ENCODE measurements at regions not wholly inside any gene's neighbourhood (a gene's known extent, or its start where the extent isn't known, plus 50 kb on each side); places are given as distances from the start of the nearest gene placed in this dataset.

DNA sequence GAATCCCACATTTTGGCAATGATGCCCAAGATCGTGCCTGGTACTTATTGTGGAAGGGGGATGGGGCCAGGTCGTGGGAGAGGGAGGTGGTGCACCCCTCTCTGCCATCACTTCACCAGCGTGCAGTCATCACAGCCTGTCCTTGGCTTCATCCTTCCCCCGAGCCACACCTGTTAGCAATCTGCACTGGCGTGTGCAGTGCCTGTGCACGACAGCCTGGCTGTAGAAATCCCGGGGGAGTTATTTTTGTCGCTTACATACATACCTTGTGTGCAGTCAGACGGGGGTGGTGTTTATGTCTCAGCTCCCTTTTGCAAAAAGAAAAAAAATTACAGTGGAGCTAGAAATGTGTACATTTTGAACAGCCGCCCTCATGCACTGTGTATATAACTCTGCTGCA, 216.0 kb downstream of the TLE3 start:
- peaks cover 12% of the 10 kb centered on the region for H3K27me3 ChIP-seq (ENCODE audit: control insufficient read depth, extremely low read depth, insufficient read depth, low read length)
- no peak overlapping the region for H2AFZ ChIP-seq (ENCODE audit: control insufficient read depth, low read length)
- no peak for DNase-seq (ENCODE audit: low read depth, low spot score)
- no peak overlapping the region for H3K9ac ChIP-seq (ENCODE audit: control insufficient read depth, extremely low read depth, insufficient read depth, low read length)
- no peaks in the 10 kb centered on the region for H3K79me2 ChIP-seq (ENCODE audit: control insufficient read depth, insufficient read depth, low read length)
- no peak overlapping the region for H3K4me3 ChIP-seq (ENCODE audit: control insufficient read depth in 2 of 3, extremely low read depth in 1 of 3, insufficient read depth in 2 of 3, low read depth in 1 of 3, low read length in 3 of 3)
- no peak overlapping the region for H3K27ac ChIP-seq (ENCODE audit: control insufficient read depth, insufficient read depth, low read length)
- no peak overlapping the region for H3K4me2 ChIP-seq (ENCODE audit: control insufficient read depth, extremely low read depth, insufficient read depth, low read depth, low read length)
- no peaks in the 10 kb centered on the region for H3K36me3 ChIP-seq (ENCODE audit: control insufficient read depth in 2 of 2, extremely low read depth in 1 of 2, insufficient read depth in 2 of 2, low read length in 2 of 2)
- dilution Hi-C loops (cut with MboI; ENCODE audit: extremely low pct_ligation_motif_present, low sequenced_read_pairs), result no loop called here
- no peak for FAIRE-seq
- H3K9me1 ChIP-seq (ENCODE audit: control insufficient read depth, extremely low read depth, insufficient read depth, low read length), result no peaks in the 10 kb centered on the region
- no peak for TF ChIP-seq EZH2 (IDR thresholded peaks at IDR 0.05; ENCODE audit: low read length)
- TF ChIP-seq, protein P1, sequence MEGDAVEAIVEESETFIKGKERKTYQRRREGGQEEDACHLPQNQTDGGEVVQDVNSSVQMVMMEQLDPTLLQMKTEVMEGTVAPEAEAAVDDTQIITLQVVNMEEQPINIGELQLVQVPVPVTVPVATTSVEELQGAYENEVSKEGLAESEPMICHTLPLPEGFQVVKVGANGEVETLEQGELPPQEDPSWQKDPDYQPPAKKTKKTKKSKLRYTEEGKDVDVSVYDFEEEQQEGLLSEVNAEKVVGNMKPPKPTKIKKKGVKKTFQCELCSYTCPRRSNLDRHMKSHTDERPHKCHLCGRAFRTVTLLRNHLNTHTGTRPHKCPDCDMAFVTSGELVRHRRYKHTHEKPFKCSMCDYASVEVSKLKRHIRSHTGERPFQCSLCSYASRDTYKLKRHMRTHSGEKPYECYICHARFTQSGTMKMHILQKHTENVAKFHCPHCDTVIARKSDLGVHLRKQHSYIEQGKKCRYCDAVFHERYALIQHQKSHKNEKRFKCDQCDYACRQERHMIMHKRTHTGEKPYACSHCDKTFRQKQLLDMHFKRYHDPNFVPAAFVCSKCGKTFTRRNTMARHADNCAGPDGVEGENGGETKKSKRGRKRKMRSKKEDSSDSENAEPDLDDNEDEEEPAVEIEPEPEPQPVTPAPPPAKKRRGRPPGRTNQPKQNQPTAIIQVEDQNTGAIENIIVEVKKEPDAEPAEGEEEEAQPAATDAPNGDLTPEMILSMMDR (optimal IDR thresholded peaks at IDR 0.05 in 1 of 3, IDR thresholded peaks at IDR 0.05 in 1 of 3, conservative IDR thresholded peaks at IDR 0.05 in 1 of 3; ENCODE audit: extremely low read depth in 1 of 3, insufficient read depth in 2 of 3, low read length in 3 of 3), result no peak
- H3K9me3 ChIP-seq (ENCODE audit: control insufficient read depth, low read depth, low read length), result peaks cover 2% of the 10 kb centered on the region
- no peaks in the 10 kb centered on the region for H3K4me1 ChIP-seq (ENCODE audit: control insufficient read depth, extremely low read depth, insufficient read depth, low read length)
- no peaks in the 10 kb centered on the region for H4K20me1 ChIP-seq (ENCODE audit: control insufficient read depth, extremely low read depth, insufficient read depth, low read length)

DNA sequence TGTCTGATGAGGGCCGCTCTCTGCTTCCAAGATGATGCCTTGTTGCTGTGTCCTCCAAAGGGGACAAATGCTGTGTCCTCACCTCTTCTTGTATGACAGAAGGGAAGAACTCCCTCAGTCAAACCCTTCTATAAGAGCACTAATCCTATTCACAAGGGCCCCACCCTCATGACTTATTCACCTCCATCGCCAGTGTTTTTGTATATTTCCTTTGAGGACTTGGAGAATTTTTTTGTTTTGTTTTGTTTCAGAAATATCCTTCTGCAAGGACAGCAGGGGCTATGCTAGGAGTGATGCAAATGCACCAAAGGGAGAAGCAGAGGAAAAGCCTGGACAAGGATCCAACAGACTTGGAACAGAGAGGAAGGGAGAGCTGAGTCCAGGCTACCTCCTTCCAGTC, 214.4 kb downstream of the TLE3 start:
- H3K9me3 ChIP-seq (ENCODE audit: control insufficient read depth, low read depth, low read length), result peaks cover 2% of the 10 kb centered on the region
- H3K4me2 ChIP-seq (ENCODE audit: control insufficient read depth, extremely low read depth, insufficient read depth, low read depth, low read length), result no peak overlapping the region
- H3K9me1 ChIP-seq (ENCODE audit: control insufficient read depth, extremely low read depth, insufficient read depth, low read length), result no peaks in the 10 kb centered on the region
- H3K27me3 ChIP-seq (ENCODE audit: control insufficient read depth, extremely low read depth, insufficient read depth, low read length), result peaks cover 16% of the 10 kb centered on the region
- FAIRE-seq (no peak), DNase-seq (ENCODE audit: low read depth, low spot score) (no peak)
- no peak overlapping the region for H2AFZ ChIP-seq (ENCODE audit: control insufficient read depth, low read length)
- H3K4me1 ChIP-seq (ENCODE audit: control insufficient read depth, extremely low read depth, insufficient read depth, low read length), result no peaks in the 10 kb centered on the region
- H4K20me1 ChIP-seq (ENCODE audit: control insufficient read depth, extremely low read depth, insufficient read depth, low read length), result no peaks in the 10 kb centered on the region
- H3K4me3 ChIP-seq (ENCODE audit: control insufficient read depth in 2 of 3, extremely low read depth in 1 of 3, insufficient read depth in 2 of 3, low read depth in 1 of 3, low read length in 3 of 3), result no peak overlapping the region
- no peak overlapping the region for H3K9ac ChIP-seq (ENCODE audit: control insufficient read depth, extremely low read depth, insufficient read depth, low read length)
- no peaks in the 10 kb centered on the region for H3K36me3 ChIP-seq (ENCODE audit: control insufficient read depth in 2 of 2, extremely low read depth in 1 of 2, insufficient read depth in 2 of 2, low read length in 2 of 2)
- no peaks in the 10 kb centered on the region for H3K79me2 ChIP-seq (ENCODE audit: control insufficient read depth, insufficient read depth, low read length)
- H3K27ac ChIP-seq (ENCODE audit: control insufficient read depth, insufficient read depth, low read length), result no peak overlapping the region
- dilution Hi-C loops (cut with MboI; ENCODE audit: extremely low pct_ligation_motif_present, low sequenced_read_pairs), result no loop called here
- TF ChIP-seq, protein P1 (optimal IDR thresholded peaks at IDR 0.05 in 1 of 3, IDR thresholded peaks at IDR 0.05 in 1 of 3, conservative IDR thresholded peaks at IDR 0.05 in 1 of 3; ENCODE audit: extremely low read depth in 1 of 3, insufficient read depth in 2 of 3, low read length in 3 of 3), result no peak
- TF ChIP-seq EZH2 (IDR thresholded peaks at IDR 0.05; ENCODE audit: low read length), result no peak

Measured in keratinocyte (primary cell).